ENCODE measurements at regions not wholly inside any gene's neighbourhood (a gene's known extent, or its start where the extent isn't known, plus 50 kb on each side); places are given as distances from the start of the nearest gene placed in this dataset.
"Not testable (repeated sequence)": the region's sequence is repeated elsewhere in the genome, so short reads cannot be mapped to it uniquely, and the experiment has no call there.

GRCh38 chr18:64392202-64392601 lies 243.3 kb upstream of the LINC00305 start:
- no peak for DNase-seq

- no peak for DNase-seq
Measured at GRCh38 chr18:64384101-64384500, 235.2 kb upstream of the LINC00305 start.

DNA sequence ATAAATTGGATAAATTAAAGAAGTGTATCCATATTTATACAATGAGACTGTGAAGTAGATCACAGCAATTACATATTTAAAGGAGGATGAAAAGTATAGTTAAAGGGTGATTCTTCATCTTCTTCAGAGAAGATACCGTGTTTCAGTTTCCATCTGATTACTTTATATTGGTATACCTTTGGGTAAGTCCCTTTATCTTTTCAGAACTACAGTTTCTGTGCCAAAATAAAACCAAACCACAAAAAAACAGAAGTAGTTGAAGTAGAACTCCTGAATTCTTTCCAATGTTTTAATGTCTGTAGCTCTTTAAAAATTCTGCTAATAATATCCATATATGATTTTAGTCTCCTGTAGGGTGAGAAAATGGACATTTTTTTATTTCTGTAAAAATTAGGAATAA lies 231.2 kb upstream of the LINC00305 start:
- DNase-seq, result no peak

DNA sequence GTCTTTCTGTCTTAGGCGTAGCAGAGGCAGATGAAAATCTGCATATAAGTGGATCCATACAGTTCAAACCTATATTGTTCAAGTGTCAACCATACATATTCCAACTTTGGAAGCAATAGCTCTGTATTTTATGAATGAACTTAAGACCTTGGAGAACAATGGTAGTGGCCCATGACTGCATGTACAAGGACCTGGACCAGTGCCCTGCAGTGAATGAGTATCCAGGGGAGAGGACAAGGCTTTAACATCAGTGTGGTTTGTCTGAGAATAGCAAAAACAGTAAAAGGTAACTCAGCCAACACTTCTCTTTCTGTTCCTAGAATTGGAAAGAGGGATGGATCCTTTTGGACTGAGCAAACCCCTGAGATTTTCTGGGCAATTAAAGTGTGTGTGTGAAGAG lies 230.8 kb upstream of the LINC00305 start:
- no peak for DNase-seq

DNA sequence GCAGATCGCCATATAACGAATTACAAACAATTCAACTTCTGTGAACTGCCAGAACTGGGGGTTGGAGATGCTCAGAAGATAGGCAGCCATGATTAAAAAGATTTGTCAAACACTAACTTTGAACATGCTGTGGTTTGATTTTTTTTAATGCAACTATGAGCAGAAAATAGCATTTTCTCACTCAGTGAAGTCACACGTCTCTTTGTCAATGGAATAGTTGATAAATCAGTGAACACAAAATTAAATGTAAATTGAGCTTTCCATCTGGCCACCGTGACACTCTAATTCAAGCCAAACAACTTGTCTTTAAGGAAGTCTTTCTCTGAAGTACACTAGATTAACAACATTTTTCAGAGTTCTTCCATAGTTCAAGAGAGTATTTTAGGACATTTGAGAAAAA lies 228.6 kb upstream of the LINC00305 start:
- no peak for DNase-seq

GRCh38 chr18:64372850-64373249 lies 224.0 kb upstream of the LINC00305 start:
- no peak for DNase-seq

- not testable (repeated sequence) for DNase-seq
Measured at GRCh38 chr18:64369830-64370440, 221.0 kb upstream of the LINC00305 start.

GRCh38 chr18:64365106-64365505 lies 216.2 kb upstream of the LINC00305 start:
- DNase-seq, result no peak

- no peak for DNase-seq
Measured at GRCh38 chr18:64337673-64338072, 188.8 kb upstream of the LINC00305 start.

- no peak for DNase-seq
Measured at GRCh38 chr18:64337018-64337417, 188.1 kb upstream of the LINC00305 start.

DNA sequence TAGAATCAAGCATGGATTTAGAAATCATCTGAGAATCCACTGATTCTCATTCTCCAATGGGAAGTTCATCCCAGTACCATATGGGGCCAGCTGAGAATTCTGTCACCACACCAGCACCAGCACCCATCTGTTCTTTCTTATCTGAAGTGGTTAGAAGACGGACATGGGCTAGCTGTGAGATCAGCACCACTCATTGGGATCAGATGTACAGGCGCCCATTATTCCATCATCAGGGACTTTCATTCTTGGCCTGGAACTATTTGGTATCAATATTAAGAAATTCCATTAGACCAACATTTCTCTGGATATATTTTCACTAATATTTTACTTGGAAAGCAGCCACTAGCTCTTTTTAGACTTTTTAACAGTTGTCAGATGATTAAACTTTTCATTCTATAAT lies 185.9 kb upstream of the LINC00305 start:
- DNase-seq, result no peak

GRCh38 chr18:64333584-64333983 lies 184.7 kb upstream of the LINC00305 start:
- DNase-seq, result no peak

GRCh38 chr18:64332835-64333234 lies 183.9 kb upstream of the LINC00305 start:
- no peak for DNase-seq

- DNase-seq, result no peak
Measured at GRCh38 chr18:64331419-64331818, 182.5 kb upstream of the LINC00305 start.

GRCh38 chr18:64330931-64331330 lies 182.0 kb upstream of the LINC00305 start:
- no peak for DNase-seq

DNA sequence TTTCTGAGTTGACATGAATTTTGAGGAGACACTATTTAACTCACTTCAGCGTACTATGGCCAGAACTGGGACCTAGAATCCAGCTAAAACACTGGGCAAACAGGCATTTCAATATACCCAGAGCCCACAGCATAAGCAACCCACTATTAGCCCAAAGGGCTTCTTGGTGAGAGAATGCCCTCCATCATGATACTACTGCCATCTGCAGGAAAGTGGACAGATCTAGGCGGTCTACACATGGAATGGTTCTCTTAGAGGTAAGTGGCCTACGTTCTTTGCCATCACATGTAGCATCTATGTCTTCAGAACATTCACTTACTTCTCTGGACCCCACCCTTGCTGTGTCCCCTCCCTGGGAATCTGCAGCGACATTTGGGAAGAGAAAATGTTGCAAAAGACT lies 181.3 kb upstream of the LINC00305 start:
- no peak for DNase-seq

GRCh38 chr18:64322189-64322588 lies 173.3 kb upstream of the LINC00305 start:
- DNase-seq, result no peak

- no peak for DNase-seq
Measured at GRCh38 chr18:64318547-64318946, 169.7 kb upstream of the LINC00305 start.

DNA sequence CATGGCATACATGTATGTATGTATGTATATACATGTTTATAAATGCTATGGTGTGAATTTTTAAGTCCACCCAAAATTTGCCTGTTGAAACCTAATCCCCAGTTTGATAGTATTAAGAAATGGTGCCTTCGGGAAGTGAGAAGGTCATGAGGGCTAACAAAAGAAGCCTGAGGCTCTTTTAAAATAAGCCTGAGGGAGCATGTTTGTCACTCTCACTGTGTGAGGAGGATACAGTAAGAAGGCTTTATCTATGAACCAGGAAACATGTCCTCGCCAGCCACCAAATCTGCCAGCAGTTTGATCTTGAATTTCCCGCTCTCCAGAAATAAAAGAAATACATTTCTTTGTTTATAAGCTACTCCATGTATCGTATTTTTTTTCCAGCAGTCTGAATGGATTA lies 163.0 kb upstream of the LINC00305 start:
- DNase-seq, result no peak

GRCh38 chr18:64295839-64296238 lies 147.0 kb upstream of the LINC00305 start:
- no peak for DNase-seq

- DNase-seq, result no peak
Measured at GRCh38 chr18:64294967-64295366, 146.1 kb upstream of the LINC00305 start.

GRCh38 chr18:64288432-64288831 lies 139.5 kb upstream of the LINC00305 start:
- DNase-seq, result no peak

- no peak for DNase-seq
Measured at GRCh38 chr18:64287926-64288325, 139.0 kb upstream of the LINC00305 start.

GRCh38 chr18:64283059-64283458 lies 134.2 kb upstream of the LINC00305 start:
- no peak for DNase-seq

DNA sequence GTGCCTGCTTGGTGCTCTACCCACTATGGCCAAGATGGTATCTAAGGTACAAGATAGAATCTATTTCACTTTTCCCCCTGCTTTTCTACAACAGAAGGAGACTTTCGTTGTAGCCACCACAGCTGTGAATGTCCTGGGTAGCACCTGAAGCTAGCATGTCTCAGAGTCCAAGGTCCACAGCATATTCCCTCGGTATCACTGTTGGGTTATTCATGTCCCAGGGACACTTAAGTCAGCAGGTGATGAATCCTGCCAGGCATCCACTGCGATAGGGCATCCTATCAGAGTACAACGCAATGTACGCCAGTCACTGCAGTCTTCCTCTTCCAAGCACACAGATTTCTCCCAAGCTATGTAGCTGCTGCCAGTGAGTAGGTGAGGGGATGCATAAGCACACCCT lies 129.1 kb upstream of the LINC00305 start:
- DNase-seq, result no peak

Measured in NCI-H510A (cell line).